HepG2 (cell line): ENCODE measurements at regions not wholly inside any gene's neighbourhood (a gene's known extent, or its start where the extent isn't known, plus 50 kb on each side); places are given as distances from the start of the nearest gene placed in this dataset.

Experiments
- ETV5 ChIP-seq: IDR thresholded peaks from 2 replicates; pipeline ENCODE4 v1.6.1; 2018; ENCODE audit warnings: missing biosample characterization, missing genetic modification reagents, inconsistent platforms, borderline replicate concordance
- HOXA3 ChIP-seq: sonication (generic); formaldehyde crosslinking; IDR thresholded peaks from 2 replicates; pipeline ENCODE4 v1.5.0; 2020; ENCODE audit warnings: missing genetic modification reagents
- NFKBIZ ChIP-seq: IDR thresholded peaks from 2 replicates; pipeline ENCODE4 v1.6.1; 2018; ENCODE audit warnings: missing genetic modification reagents, missing compliant biosample characterization
- NFYC ChIP-seq: IDR thresholded peaks from 2 replicates; pipeline ENCODE4 v1.6.1; 2016; ENCODE audit warnings: missing genetic modification reagents, missing compliant biosample characterization
- POLR2AphosphoS5 ChIP-seq: IDR thresholded peaks from 2 replicates; pipeline ENCODE4 v1.6.1; 2012; ENCODE audit warnings: low read depth, low read length
- SOX6 ChIP-seq, 2 experiments: fragments of 450-650 bp in 1 of 2; sonication (generic) in 1 of 2; formaldehyde crosslinking in 1 of 2; IDR thresholded peaks; 2 replicates each; pipeline versions ENCODE4 v1.4.0 to v1.6.1; 2017 to 2020; ENCODE audit warnings: antibody characterized with exemption in 1 of 2, mild to moderate bottlenecking in 1 of 2, missing genetic modification reagents in 1 of 2
- SRSF9 ChIP-seq: fragments of 200-400 bp; formaldehyde crosslinking; IDR thresholded peaks from 2 replicates; pipeline ENCODE4 v1.6.1; 2018; ENCODE audit warnings: borderline replicate concordance, mild to moderate bottlenecking, low read depth, low read length; ENCODE audit not compliant: insufficient read depth, poor library complexity, severe bottlenecking
- ZMYM2 ChIP-seq: sonication (generic); formaldehyde crosslinking; IDR thresholded peaks from 2 replicates; pipeline ENCODE4 v1.8.0; 2022; ENCODE audit warnings: mild to moderate bottlenecking, missing genetic modification reagents
- ZNF124 ChIP-seq: sonication (generic); formaldehyde crosslinking; IDR thresholded peaks from 2 replicates; pipeline ENCODE4 v1.4.0; 2020; ENCODE audit warnings: missing genetic modification reagents
- ZNF17 ChIP-seq: sonication (generic); formaldehyde crosslinking; IDR thresholded peaks from 2 replicates; pipeline ENCODE4 v1.5.0; 2020; ENCODE audit warnings: mild to moderate bottlenecking, missing genetic modification reagents
- ZNF558 ChIP-seq: sonication (generic); formaldehyde crosslinking; IDR thresholded peaks from 2 replicates; pipeline ENCODE4 v1.9.0; 2022; ENCODE audit warnings: mild to moderate bottlenecking, missing genetic modification reagents, borderline replicate concordance
- ZNF616 ChIP-seq: sonication (generic); formaldehyde crosslinking; IDR thresholded peaks from 2 replicates; pipeline ENCODE4 v1.5.0; 2020; ENCODE audit warnings: low read depth, mild to moderate bottlenecking, missing genetic modification reagents
- ZNF660 ChIP-seq: sonication (generic); formaldehyde crosslinking; IDR thresholded peaks from 2 replicates; pipeline ENCODE4 v1.5.1; 2020; ENCODE audit warnings: mild to moderate bottlenecking, low read depth, missing genetic modification reagents, borderline replicate concordance
- ZNF75D ChIP-seq: sonication (generic); formaldehyde crosslinking; IDR thresholded peaks from 2 replicates; pipeline ENCODE4 v1.8.1; 2023; ENCODE audit warnings: missing genetic modification reagents, mild to moderate bottlenecking, borderline replicate concordance
- ZNF816 ChIP-seq: sonication (generic); formaldehyde crosslinking; IDR thresholded peaks from 2 replicates; pipeline ENCODE4 v1.8.0; 2022; ENCODE audit warnings: missing genetic modification reagents, mild to moderate bottlenecking, borderline replicate concordance
- TF ChIP-seq, protein P1 (sequence below): sonication (generic); formaldehyde crosslinking; IDR thresholded peaks from 2 replicates; pipeline ENCODE4 v1.4.0; 2020; ENCODE audit warnings: missing genetic modification reagents, borderline replicate concordance
- TF ChIP-seq, protein P2 (sequence below): sonication (generic); formaldehyde crosslinking; IDR thresholded peaks from 2 replicates; pipeline ENCODE4 v1.8.1; 2022; ENCODE audit warnings: mild to moderate bottlenecking, missing genetic modification reagents

DNA sequence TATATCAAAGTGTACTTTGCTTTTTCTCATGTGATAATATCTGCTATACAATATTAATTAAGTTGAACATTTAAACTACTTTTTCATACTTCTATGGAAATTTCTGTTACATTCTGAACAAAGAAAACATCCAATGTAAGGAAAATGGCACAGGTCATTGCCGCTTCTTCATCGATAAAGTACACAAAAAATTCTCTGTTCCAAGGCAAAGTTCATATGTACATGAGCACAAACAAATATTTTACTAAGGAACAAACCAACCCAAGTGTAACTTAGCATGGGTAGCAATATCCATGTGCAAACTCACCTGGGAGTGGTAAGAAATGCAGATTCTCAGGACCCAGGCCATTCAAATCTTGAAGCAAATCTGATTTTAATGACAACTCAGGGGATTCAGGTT is 139.8 kb downstream of the TMEM161B start (continued):
- TF ChIP-seq ZNF558 (CRISPR knock-in tag) (no peak), ETV5 (CRISPR knock-in tag) (peak; percentile 32; the same call in 1 of the 2 replicates), SRSF9 (no peak), ZNF660 (CRISPR knock-in tag) (no peak), ZMYM2 (CRISPR knock-in tag) (0 out of 2 replicates have a peak, but pooled peaks have one; percentile 43), POLR2AphosphoS5 (no peak), NFYC (CRISPR knock-in tag) (no peak), ZNF816 (CRISPR knock-in tag) (no peak), HOXA3 (CRISPR knock-in tag) (0 out of 2 replicates have a peak, but pooled peaks have one; percentile 29), ZNF17 (CRISPR knock-in tag) (no peak), ZNF616 (CRISPR knock-in tag) (no peak), NFKBIZ (CRISPR knock-in tag) (no peak), SOX6 (IDR thresholded peaks at IDR 0.05) (no peak), SOX6 (CRISPR knock-in tag; IDR thresholded peaks at IDR 0.05) (peak; percentile 90), ZNF75D (no peak), ZNF124 (CRISPR knock-in tag) (0 out of 2 replicates have a peak, but pooled peaks have one; percentile 28)
- TF ChIP-seq, protein P1, sequence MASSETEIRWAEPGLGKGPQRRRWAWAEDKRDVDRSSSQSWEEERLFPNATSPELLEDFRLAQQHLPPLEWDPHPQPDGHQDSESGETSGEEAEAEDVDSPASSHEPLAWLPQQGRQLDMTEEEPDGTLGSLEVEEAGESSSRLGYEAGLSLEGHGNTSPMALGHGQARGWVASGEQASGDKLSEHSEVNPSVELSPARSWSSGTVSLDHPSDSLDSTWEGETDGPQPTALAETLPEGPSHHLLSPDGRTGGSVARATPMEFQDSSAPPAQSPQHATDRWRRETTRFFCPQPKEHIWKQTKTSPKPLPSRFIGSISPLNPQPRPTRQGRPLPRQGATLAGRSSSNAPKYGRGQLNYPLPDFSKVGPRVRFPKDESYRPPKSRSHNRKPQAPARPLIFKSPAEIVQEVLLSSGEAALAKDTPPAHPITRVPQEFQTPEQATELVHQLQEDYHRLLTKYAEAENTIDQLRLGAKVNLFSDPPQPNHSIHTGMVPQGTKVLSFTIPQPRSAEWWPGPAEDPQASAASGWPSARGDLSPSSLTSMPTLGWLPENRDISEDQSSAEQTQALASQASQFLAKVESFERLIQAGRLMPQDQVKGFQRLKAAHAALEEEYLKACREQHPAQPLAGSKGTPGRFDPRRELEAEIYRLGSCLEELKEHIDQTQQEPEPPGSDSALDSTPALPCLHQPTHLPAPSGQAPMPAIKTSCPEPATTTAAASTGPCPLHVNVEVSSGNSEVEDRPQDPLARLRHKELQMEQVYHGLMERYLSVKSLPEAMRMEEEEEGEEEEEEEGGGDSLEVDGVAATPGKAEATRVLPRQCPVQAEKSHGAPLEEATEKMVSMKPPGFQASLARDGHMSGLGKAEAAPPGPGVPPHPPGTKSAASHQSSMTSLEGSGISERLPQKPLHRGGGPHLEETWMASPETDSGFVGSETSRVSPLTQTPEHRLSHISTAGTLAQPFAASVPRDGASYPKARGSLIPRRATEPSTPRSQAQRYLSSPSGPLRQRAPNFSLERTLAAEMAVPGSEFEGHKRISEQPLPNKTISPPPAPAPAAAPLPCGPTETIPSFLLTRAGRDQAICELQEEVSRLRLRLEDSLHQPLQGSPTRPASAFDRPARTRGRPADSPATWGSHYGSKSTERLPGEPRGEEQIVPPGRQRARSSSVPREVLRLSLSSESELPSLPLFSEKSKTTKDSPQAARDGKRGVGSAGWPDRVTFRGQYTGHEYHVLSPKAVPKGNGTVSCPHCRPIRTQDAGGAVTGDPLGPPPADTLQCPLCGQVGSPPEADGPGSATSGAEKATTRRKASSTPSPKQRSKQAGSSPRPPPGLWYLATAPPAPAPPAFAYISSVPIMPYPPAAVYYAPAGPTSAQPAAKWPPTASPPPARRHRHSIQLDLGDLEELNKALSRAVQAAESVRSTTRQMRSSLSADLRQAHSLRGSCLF (CRISPR knock-in tag), result peak; percentile 69; the same call in 1 of the 2 replicates
- TF ChIP-seq, protein P2, sequence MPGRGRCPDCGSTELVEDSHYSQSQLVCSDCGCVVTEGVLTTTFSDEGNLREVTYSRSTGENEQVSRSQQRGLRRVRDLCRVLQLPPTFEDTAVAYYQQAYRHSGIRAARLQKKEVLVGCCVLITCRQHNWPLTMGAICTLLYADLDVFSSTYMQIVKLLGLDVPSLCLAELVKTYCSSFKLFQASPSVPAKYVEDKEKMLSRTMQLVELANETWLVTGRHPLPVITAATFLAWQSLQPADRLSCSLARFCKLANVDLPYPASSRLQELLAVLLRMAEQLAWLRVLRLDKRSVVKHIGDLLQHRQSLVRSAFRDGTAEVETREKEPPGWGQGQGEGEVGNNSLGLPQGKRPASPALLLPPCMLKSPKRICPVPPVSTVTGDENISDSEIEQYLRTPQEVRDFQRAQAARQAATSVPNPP (CRISPR knock-in tag), result no peak
- TF ChIP-seq, all 625 proteins: peak for 133
